GM23338 (cell line): ENCODE measurements at regions not wholly inside any gene's neighbourhood (a gene's known extent, or its start where the extent isn't known, plus 50 kb on each side); places are given as distances from the start of the nearest gene placed in this dataset.

Source experiments
- ATAC-seq: fragments of 200-7000 bp; cut with Tn5 transposase; 3 replicates; pipeline ENCODE4 v1.9.1; 2020
- DNase-seq: peaks from one replicate; pipeline ENCODE4 v3.0.0-alpha.2; 2015; ENCODE audit warnings: low spot score
- H2AFZ ChIP-seq: fragments of 200-600 bp; sonication (generic); 2 replicates; pipeline ENCODE4 v1.8.0; 2016; ENCODE audit warnings: antibody characterized with exemption, mild to moderate bottlenecking, moderate library complexity
- H3F3A ChIP-seq: fragments of 200-600 bp; sonication (generic); replicated peaks from 2 replicates; pipeline ENCODE4 v1.8.0; 2017; ENCODE audit warnings: antibody characterized with exemption, mixed run types, low read depth
- H3K27ac ChIP-seq: fragments of 200-600 bp; sonication (generic); 2 replicates; pipeline ENCODE4 v1.6.1; 2016; ENCODE audit warnings: low read depth
- H3K27me3 ChIP-seq: fragments of 200-600 bp; sonication (generic); 2 replicates; pipeline ENCODE4 v1.8.0; 2016; ENCODE audit warnings: mild to moderate bottlenecking, mixed run types, moderate library complexity; ENCODE audit not compliant: insufficient read depth
- H3K36me3 ChIP-seq: fragments of 200-600 bp; sonication (generic); 2 replicates; pipeline ENCODE4 v1.8.0; 2016; ENCODE audit warnings: mild to moderate bottlenecking; ENCODE audit not compliant: insufficient read depth
- H3K4me1 ChIP-seq: fragments of 200-600 bp; sonication (generic); 2 replicates; pipeline ENCODE4 v1.8.0; 2016; ENCODE audit warnings: mild to moderate bottlenecking, moderate library complexity; ENCODE audit not compliant: insufficient read depth
- H3K4me2 ChIP-seq: fragments of 200-600 bp; sonication (generic); 2 replicates; pipeline ENCODE4 v1.7.1; 2017; ENCODE audit warnings: mixed run types
- H3K4me3 ChIP-seq: fragments of 200-600 bp; sonication (generic); 2 replicates; pipeline ENCODE4 v1.6.1; 2016; ENCODE audit warnings: mixed run types
- H3K79me2 ChIP-seq: fragments of 200-600 bp; sonication (generic); replicated peaks from 2 replicates; pipeline ENCODE4 v1.8.0; 2017; ENCODE audit warnings: mild to moderate bottlenecking; ENCODE audit not compliant: insufficient read depth
- H3K9me2 ChIP-seq: fragments of 200-600 bp; sonication (generic); 2 replicates; pipeline ENCODE4 v1.8.0; 2017; ENCODE audit not compliant: insufficient read depth
- H4K20me1 ChIP-seq: fragments of 200-600 bp; sonication (generic); replicated peaks from 2 replicates; pipeline ENCODE4 v1.8.0; 2017; ENCODE audit warnings: mild to moderate bottlenecking; ENCODE audit not compliant: insufficient read depth
- H3K27ac Mint-ChIP-seq: 2 replicates; pipeline ENCODE4 v1.8.0; 2020; ENCODE audit warnings: inconsistent platforms, mild to moderate bottlenecking, moderate library complexity, mixed read lengths
- H3K27me3 Mint-ChIP-seq: 3 replicates; pipeline ENCODE4 v1.8.0; 2022; ENCODE audit warnings: low read depth, mild to moderate bottlenecking, moderate library complexity, mixed read lengths, inconsistent platforms; ENCODE audit not compliant: insufficient read depth, poor library complexity
- H3K36me3 Mint-ChIP-seq: 3 replicates; pipeline ENCODE4 v1.8.0; 2021; ENCODE audit warnings: low read depth, mild to moderate bottlenecking, inconsistent platforms, moderate library complexity, mixed read lengths
- H3K4me1 Mint-ChIP-seq: 3 replicates; pipeline ENCODE4 v1.8.0; 2020; ENCODE audit warnings: mild to moderate bottlenecking, inconsistent platforms, mixed read lengths
- H3K4me3 Mint-ChIP-seq: 3 replicates; pipeline ENCODE4 v1.8.0; 2021; ENCODE audit warnings: moderate library complexity, mild to moderate bottlenecking, inconsistent platforms, mixed read lengths
- H3K9me3 Mint-ChIP-seq: 3 replicates; pipeline ENCODE4 v1.8.0; 2020; ENCODE audit warnings: moderate library complexity, mild to moderate bottlenecking, inconsistent platforms, mixed read lengths
- CREB1 ChIP-seq: fragments of 250-450 bp; sonication (Bioruptor Pico); IDR thresholded peaks from 2 replicates; pipeline ENCODE4 v1.5.0; 2020; ENCODE audit warnings: low read depth, mild to moderate bottlenecking, moderate library complexity
- CTCF ChIP-seq, 2 experiments: fragments of 200-600 bp in 1 of 2; sonication (generic) in 1 of 2; conservative IDR thresholded peaks; 2 replicates each; pipeline versions ENCODE4 v1.5.1 to v1.6.1; 2016 to 2017; ENCODE audit warnings: antibody characterized with exemption in 2 of 2, low read depth in 2 of 2, mild to moderate bottlenecking in 2 of 2, moderate library complexity in 1 of 2
- ETS1 ChIP-seq: IDR thresholded peaks from 2 replicates; pipeline ENCODE4 v1.6.1; 2016; ENCODE audit warnings: antibody characterized with exemption
- EZH2 ChIP-seq: fragments of 200-600 bp; sonication (generic); IDR thresholded peaks from one replicate; pipeline ENCODE4 v1.8.0; 2017; ENCODE audit warnings: antibody characterized with exemption, mild to moderate bottlenecking, low read depth; ENCODE audit not compliant: unreplicated experiment
- EZH2phosphoT487 ChIP-seq: fragments of 200-600 bp; sonication (generic); IDR thresholded peaks from one replicate; pipeline ENCODE4 v1.8.1; 2018; ENCODE audit warnings: antibody characterized with exemption; ENCODE audit not compliant: unreplicated experiment
- NANOG ChIP-seq: IDR thresholded peaks from 2 replicates; pipeline ENCODE4 v1.6.1; 2016; ENCODE audit warnings: antibody characterized with exemption, borderline replicate concordance
- POLR2AphosphoS5 ChIP-seq: IDR thresholded peaks from 2 replicates; pipeline ENCODE4 v1.6.1; 2016; ENCODE audit warnings: antibody characterized with exemption, low read depth
- REST ChIP-seq: IDR thresholded peaks from one replicate; pipeline ENCODE4 v1.6.1; 2018; ENCODE audit warnings: antibody characterized with exemption; ENCODE audit not compliant: unreplicated experiment
- ZNF114 ChIP-seq: fragments of 250-450 bp; sonication (Bioruptor Pico); IDR thresholded peaks from 2 replicates; pipeline ENCODE4 v1.5.0; 2020; ENCODE audit warnings: mild to moderate bottlenecking, moderate library complexity
- ZNF331 ChIP-seq: fragments of 250-450 bp; sonication (Bioruptor Pico); IDR thresholded peaks from 2 replicates; pipeline ENCODE4 v1.5.0; 2020; ENCODE audit warnings: low read depth, mild to moderate bottlenecking, moderate library complexity

- no peak for TF ChIP-seq CTCF (conservative IDR thresholded peaks at IDR 0.05; ENCODE audit: low read depth in 2 of 2)
- TF ChIP-seq EZH2 = no peak
- no peak for TF ChIP-seq EZH2phosphoT487
- no peak for TF ChIP-seq NANOG
These were observed 146.8 kb downstream of the MTX2 start (continued) for GRCh38 chr2:176415937-176416499.

- Mint-ChIP-seq H3K27ac (no peak overlapping the region), H3K9me3 (no peaks in the 10 kb centered on the region), H3K36me3 (no peaks in the 10 kb centered on the region), H3K27me3 (peaks cover 4% of the 10 kb centered on the region), H3K4me1 (peaks cover 22% of the 10 kb centered on the region), H3K4me3 (no peak overlapping the region)
- no peak overlapping the region for H3K4me2 ChIP-seq
- ATAC-seq (no peak), DNase-seq (no peak)
- no peaks in the 10 kb centered on the region for H3K27me3 ChIP-seq
- no peak overlapping the region for H2AFZ ChIP-seq
- no peaks in the 10 kb centered on the region for H3F3A ChIP-seq
- H3K9me2 ChIP-seq = no peaks in the 10 kb centered on the region
- H3K36me3 ChIP-seq = no peaks in the 10 kb centered on the region
- H3K4me3 ChIP-seq = no peak overlapping the region
- no peak for TF ChIP-seq ZNF114 (CRISPR knock-in tag)
- no peak for TF ChIP-seq EZH2phosphoT487
- no peak for TF ChIP-seq CREB1 (CRISPR knock-in tag)
- TF ChIP-seq REST = no peak
- no peak for TF ChIP-seq ZNF331
- TF ChIP-seq EZH2 = no peak
- no peak for TF ChIP-seq NANOG
- no peak for TF ChIP-seq POLR2AphosphoS5
- TF ChIP-seq ETS1 = no peak
- no peaks in the 10 kb centered on the region for H3K79me2 ChIP-seq
- peaks cover 17% of the 10 kb centered on the region for H3K4me1 ChIP-seq
- H4K20me1 ChIP-seq = no peaks in the 10 kb centered on the region
- no peak overlapping the region for H3K27ac ChIP-seq
These were observed 149.5 kb downstream of the MTX2 start for GRCh38 chr2:176418768-176419167.
